H4 (cell line): ENCODE measurements at regions not wholly inside any gene's neighbourhood (a gene's known extent, or its start where the extent isn't known, plus 50 kb on each side); places are given as distances from the start of the nearest gene placed in this dataset.
A peak's percentile ranks its signal among the peaks of the same experiment; 100 is the strongest.

Experiments used
- DNase-seq: peaks from one replicate; pipeline ENCODE4 v3.0.0-alpha.2; 2015; ENCODE audit warnings: low spot score

DNA sequence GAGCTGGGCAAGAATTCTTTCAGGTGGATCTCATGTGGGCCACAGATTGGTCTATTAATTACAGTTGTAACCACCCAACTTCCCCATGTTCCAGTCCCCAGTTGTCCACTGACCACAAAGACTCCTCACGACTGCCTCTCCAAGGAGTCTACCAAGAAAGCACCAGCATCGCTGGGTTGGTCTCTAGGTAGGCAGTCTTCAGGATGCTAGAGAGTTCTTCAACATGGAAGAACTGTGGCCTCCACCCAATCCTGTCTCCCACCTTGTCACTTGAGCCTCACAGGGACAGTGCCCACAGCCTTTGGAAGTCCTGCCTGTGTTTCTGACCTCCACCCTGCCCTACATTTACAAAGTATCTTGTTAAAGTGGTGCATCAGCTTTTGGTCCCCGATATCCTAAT is 184.7 kb upstream of the FN1 start:
- DNase-seq: no peak

DNA sequence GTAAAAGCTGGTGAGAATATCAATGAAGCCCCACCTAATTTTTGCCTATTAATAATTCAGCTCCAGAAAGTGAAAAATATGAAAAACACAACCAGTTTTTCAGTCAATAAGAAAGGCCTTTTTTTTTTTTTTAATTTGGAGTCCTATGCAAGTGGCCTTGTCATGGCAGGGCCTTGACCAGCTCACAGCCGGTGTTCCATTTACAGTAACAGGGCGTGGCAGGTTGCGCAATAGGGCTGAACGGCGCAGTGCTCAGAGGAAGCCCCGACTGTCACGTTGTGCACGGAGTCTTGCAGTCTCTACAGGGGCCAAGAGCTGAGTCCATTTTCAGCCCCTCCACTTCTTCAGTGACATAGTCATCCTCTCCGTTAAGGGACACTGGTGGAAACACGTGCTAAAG is 184.1 kb upstream of the FN1 start:
- peak; percentile 16 for DNase-seq

DNA sequence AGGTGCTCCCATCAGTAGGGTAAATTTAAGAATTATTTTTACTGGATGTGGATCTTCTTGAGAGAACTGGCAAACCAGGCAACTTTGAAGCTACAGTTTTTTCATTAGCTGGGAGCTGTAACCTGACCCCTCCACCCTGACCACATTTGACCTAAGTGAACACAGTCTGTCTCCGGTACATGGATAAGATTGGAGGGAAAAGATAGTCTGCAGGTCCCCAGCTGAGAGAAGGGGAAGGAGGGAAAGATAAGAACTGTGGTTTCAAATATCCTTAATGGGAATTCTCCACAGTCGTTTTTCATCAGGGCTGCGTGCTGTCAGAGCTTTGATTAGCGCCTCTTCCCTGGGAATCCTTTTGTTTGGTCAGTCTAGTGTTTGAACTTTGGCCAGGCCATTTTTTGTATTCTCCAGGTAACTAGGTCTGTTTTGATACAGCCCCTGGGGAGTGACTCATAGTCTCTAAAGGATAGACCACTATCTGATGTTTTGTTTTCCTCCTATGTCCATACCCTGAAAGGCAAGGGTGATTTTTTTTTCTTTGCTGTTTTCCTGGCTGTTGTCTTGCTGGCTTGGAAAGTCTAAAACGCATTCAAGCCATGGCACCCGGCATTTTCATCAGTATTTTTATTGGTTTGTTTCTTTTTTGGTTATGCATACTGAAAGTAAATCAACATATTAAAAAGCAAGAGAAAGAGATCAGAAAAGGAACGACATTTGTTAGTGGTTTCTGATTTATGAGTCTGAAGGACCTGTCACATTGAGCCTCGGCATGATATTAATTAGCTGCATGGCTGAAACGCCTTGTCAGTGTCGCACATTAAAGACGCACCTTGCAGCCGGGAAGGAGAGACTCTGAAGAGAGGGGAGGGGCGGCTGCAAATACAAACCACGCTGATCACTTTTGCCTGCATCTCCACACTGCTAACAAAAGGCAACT is 183.4 kb upstream of the FN1 start:
- peak; percentile 55 for DNase-seq

DNA sequence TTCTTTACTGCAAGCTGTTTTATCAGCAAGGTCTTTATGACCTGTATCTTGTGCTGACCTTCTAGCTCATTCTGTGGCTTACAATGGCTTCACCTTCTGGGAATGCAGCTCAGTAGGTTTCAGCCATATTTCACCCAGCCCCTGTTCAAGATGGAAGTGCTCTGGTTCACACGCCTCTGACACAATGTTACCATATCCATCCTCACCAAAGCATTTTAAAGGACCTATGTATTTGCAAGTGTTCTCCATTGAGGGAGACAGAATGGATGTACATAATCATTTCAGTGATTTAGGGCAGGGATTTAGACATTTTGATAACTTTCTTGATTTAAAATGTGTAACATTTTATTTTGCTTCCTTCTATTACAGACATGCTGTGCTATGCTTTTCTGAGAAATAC is 182.3 kb upstream of the FN1 start:
- DNase-seq: no peak

DNA sequence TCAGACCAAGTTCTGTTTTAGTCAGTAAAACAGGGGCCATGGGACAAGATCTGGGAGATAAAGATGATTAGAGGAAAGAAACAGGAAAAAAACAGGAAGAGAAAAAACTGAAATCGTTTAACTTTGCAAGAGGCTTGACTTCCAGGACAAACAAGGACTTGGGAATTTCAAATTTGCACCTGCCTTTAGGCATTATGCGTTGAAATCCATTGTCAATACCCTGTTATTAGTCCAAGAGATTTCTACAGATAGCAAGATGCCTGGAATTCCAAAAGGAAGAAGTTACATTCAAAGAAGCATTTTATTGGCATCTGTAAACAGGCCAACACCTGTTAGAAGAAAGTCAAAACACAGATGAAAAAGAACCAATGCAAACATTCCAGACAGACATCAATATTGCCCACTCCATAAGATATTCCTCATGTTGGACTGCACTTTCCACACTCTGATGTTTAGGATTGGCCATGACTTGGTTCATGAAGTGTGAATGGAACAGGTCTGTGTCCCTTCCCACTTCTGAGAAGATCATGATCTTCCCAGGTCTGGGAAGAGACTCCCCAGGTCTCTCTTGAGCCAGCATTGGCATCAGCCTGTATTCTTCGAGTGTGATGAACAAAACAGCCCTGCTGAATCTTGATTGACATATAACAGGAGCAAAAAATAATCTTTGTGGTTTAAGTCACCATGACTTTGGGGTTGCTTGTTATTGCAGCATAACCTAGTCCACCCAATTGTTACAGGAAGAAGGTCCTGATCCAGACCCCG is 181.4 kb upstream of the FN1 start:
- no peak for DNase-seq

DNA sequence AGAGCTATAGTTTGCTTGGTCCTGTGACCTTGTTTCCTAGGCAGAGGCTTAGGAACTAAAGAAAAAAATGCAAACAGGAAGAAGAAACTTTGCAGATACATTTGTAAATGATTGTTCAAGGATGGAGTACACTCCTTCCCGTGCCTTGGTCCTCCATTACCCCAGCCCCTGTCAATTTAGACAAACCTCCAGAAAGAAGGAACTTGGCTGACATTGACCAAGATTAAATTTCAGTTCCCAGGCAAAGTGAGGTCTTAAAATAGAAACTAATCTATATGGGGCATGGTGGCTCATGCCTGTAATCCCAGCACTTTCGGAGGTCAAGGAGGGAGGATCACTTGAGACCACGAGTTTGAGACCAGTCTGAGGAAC is 179.9 kb upstream of the FN1 start:
- DNase-seq: no peak

DNA sequence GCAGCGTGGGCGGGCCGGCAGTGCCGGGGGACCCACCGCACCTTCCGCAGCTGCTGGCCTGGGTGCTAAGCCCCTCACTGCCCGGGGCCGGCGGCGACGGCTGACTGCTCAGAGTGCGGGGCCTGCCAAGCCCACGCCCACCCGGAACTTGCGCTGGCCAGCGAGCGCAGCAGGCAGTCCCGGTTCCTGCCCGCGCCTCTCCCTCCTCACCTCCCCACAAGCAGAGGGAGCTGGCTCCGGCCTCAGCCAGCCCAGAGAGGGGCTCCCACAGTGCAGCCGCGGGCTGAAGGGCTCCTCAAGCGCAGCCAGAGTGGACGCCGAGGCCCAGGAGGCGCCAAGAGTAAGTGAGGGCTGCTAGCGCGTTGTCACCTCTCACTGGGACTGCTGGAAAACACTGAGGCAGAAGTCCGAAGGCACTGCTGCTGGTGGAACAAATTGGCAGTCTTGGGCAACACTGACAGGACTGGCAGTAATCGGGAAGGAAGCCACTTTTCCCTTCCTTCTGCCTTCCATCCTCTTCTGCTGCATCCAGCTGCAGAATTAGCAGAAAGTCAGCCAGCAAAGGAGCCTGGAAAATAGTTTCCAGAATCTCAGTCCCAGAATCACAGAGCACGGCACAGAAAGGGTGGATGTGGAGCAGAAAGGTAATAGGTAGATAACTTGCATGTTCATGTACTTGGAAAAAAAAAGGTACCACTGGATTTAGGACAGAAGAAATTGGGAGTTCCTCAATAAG is 179.4 kb upstream of the FN1 start:
- no peak for DNase-seq

DNA sequence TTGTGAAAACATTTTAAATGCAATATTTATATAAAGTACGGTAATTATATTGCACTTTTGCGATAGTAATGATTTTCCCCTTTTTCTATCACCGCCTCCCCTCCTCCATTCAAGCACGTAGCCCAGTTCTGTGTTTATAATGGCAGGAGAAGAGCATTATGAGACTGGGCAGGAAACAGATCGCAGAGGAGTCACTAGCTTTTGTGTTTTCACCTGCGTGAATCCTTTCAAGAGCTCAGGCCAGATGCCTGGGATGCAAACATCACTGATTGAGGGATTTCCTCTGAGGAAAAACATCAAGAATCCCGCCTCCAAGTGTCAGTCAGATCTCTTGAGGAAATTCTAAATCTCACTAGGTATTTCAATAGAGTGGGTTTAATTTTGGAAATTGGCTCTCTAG is 178.4 kb upstream of the FN1 start:
- DNase-seq: no peak

DNA sequence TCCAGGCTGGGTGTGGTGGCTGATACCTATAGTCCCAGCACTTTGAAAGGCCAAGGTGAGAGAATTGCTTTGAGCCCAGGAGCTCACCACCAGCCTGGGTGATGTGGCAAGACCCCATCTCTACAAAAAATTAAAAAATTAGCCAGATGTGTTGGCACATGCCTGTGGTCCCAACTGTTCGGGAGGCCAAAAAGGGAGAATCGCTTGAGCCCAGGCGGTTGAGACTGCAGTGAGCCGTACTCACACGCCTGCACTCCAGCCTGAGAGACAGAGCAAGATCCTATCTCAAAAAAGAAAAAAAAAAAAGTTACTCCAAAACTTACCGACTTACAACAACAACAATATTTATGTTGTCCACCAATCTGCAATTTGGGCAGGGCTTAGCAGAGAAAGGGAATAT is 178.0 kb upstream of the FN1 start:
- no peak for DNase-seq

DNA sequence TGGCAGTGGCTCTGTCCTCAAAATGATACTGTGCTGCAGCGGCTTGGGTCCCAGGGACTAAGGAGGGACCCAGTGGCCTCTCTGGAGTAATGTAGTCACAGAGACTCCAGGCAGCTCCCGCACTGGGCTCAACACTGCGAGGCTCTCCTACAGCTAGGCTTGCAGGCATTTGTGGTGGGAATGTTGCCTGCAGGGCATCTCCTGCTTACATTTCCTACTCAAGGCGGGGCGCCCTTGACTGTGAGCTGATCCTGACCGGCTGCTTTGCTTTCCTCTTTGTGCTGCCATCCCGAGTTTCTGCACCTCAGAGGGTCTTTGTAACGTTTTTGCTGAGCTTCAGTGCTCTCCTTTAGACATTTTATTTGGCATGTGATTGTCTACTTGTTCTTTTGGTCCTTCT is 177.4 kb upstream of the FN1 start:
- no peak for DNase-seq

DNA sequence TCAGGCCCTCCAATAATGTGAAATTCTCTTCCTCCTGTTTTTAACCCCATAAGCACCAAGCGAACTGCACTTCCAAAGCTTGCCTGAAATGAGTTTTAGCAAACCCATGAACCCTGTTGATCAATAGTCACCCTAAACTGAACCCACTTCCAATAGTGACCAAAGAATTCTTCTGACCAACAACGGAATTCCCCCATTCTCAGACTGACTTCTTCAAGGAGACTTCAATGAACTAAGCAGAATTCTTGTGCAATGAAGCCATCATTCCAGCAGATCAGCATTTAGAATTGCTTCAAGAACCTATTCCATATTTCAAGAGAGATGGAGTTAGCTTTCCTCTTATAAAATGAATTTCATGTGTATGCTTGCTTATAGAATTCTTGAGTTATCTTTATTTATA is 176.9 kb upstream of the FN1 start:
- no peak for DNase-seq

DNA sequence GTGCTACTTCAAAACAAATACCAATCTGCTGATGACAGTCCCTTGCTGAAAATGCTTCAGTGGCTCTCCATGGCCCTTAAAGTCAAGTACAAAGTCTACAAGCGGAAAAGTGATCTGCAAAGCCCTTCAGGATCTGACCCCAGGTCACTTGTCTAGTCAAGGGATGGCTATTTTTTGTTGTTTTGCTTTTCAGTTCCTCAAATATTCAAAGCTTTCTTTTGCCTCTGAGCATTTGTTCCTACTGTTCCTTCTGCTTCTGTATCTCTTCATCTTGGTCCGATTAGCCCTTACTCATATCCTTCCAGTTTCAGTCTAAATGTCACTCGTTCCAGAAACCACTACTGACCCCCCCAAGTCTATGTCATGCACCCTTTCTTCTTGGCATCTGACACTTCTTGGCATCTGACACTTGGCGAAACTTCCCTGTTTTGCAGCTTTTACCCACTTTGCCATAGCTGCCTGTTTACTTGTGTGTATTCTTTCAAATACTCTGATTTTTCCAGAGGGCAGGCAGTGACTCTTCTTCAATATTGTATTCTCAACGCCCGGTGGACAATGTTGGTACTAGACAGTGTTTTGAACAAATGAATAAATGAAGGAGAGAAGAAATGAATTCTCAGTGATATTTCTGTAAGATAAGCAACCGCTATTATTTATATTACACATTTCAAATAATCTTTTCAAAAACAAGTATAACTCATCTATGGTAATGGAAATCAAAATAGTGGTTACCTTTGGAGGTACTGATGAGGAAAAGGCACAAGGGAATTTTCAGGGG is 175.9 kb upstream of the FN1 start:
- no peak for DNase-seq

DNA sequence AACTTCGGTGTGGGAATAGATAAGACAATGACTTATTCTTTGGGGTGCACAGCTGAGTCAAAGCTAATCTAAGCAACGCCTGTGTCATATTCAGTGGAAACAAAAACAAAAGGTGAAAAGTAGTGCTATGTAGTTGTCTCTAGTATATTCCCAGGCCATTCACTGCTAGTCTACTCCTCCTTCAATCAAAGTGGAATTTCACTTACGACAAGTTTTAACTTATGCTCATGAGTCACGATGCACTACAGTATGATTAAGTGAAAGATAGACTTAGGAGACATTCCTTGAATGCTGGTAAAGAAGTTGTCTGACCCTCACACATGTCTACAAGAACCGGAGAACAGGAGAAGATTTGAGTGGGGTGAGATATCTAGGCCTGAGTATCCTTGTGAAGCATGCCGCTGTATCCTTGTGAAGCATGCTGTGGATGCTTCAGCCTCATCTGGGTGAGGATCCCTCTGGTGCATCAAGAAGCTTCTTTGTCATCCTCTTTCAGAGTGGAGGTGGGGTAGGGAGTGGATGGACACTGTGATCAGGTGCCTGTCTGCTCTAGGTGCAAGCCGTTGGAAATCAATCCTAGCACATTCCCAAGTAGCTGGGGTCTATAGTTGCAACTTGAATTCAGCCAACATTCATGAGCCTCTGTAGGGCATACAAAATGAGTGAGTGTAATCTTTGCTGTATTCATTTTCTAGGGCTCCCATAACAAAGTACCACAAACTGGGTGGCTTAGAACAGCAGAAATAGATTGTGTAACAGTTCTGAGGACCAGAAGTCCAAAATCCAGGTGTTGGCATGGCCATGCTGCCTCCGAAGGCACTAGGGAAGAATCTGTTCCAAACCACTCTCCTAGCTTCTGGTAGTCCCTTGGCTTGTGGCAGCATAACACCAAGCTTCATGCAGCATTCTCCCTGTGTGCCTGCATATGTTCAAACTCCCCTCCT is 173.5 kb upstream of the FN1 start:
- DNase-seq: no peak

DNA sequence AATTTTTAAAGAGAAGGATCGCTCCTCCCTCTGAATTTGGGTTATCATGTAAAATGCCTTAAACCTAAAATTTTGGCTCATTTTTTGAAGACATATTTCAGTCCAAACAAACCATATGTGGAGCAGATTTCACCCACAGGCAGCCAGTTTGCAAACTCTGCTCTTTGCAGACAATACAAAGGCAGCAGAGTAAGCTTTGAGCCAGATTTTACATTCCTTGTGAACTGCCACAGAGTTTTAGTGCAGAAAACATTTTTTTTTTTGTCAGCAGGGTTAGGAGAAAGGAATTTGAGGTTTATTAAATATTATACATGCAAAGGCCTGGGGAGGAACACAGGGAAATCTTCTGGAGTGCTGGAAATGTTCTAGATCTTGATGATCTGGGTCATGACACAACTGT is 171.9 kb upstream of the FN1 start:
- DNase-seq: no peak

DNA sequence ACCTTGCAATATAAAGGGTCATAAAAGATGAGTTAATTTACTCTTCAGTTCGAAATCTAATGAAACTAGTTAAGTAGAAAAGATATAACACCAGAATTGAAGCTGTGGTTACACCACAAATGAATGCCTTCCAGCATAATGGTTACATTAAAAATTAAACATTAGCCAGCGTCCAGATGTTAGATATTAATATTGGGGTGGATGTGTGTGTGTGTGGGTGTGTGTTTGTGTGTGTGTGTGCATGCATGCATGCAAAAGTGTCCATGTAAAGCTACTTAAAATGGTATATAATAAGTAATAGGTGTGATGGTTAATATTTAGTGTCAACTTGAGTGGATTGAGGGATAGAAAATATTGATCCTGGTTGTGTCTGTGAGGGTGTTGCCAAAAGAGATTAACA is 170.4 kb upstream of the FN1 start:
- DNase-seq: no peak

DNA sequence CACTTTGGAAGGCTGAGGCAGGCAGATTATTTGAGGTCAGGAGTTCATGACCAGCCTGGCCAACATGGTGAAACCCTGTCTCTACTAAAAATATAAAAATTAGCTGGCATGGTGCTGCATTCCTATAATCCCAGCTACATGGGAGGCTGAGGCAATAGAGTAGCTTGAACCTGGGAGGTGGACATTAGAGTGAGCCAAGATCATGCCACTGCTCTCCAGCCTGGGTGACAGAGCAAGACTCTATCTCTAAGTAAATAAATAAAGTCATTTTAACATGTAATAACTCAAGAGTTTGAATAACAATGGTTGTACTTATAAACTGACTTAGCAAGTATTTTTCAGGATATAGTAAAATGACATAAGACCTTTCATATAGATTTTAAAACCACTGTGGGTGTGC is 169.3 kb upstream of the FN1 start:
- no peak for DNase-seq

DNA sequence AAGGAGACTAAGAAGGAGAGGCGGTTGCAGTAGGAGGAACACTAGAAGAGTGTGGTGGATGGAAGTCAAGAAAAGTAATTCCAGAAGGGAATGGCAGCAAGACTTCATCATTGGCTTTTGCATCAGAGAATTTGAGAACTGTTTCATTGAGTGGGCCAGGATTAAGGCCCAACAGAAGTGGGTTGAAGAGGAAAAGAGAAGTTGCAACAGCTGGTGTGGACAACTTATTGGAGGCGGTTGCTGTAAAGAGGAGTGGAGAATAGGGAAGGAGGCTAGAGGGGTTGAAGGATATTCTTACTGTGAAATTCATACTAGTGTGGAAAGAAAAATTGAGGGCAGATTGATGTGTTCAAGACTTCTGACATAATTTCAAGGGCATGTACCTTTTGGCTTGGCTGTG is 168.7 kb upstream of the FN1 start:
- no peak for DNase-seq

DNA sequence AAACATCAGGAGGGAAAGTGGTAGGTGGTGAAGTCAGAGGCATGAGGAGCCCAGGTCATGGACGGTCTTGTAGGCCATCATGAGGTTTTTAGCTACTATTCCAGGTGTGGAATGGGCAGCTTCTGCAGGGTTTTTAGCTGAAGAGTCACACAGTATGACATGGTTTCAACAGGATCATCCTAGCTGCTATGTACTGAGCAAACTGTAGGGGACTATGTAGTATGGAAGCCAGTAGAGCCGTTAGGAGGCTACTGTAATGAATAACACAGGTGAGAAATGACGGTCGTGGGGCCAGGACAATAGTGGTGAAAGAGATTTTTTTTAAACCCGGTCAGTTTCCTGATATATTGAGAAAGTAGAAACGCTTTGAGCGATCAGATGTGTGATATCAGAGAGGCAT is 167.6 kb upstream of the FN1 start:
- no peak for DNase-seq

DNA sequence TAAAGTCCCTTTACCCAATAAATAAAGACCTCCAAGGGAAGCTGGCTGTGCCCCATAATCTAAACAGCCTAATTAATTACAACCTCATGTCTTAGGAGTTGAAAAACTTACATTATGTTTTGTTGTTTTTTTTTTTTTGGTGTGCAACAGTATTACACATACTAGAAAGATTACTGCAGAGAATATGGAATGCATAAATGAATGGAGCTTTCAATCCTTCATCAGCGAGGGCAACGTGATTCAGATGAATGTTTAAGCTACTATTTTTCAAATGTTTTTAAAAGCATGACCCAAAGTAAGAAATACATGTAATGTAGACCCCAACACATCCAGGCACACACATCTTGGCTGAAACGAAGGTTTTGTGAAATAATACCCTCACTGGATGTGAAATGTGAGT is 167.1 kb upstream of the FN1 start:
- DNase-seq: no peak

DNA sequence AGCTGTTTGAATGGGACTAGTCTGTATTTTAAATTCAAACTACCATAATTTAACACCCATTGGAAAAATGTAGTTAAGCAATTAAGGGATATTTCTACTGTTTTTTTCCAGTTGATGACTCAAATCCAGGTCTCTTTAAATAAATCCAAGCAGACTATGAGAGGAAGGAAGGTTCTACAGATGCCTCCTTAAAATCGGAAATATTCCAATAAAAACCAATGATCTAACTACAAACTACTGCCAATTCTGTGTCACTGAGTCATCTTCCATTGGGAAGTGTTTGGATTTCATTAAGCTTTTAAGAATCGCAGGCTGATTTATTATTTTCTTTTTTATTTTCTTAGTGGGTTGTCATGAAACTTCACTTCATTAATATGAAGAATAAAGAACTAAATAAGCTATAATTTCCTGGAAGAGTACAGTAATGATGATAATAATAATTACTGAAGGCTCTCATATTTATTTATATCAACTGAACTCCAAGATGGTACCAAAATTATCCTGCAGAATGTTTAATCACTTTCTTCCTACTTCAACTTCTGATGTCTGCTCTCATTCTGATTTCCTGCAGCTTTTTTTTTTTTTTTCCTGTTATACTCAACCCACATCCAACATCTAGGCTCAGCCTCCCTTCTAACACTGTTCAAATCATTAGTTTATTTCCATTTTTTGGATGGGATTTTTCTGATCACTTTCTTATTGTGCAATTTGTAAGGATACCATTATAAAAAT is 166.3 kb upstream of the FN1 start:
- DNase-seq: no peak
